ENCODE measurements at regions not wholly inside any gene's neighbourhood (a gene's known extent, or its start where the extent isn't known, plus 50 kb on each side); places are given as distances from the start of the nearest gene placed in this dataset.
"Not testable (repeated sequence)": the region's sequence is repeated elsewhere in the genome, so short reads cannot be mapped to it uniquely, and the experiment has no call there.

DNA sequence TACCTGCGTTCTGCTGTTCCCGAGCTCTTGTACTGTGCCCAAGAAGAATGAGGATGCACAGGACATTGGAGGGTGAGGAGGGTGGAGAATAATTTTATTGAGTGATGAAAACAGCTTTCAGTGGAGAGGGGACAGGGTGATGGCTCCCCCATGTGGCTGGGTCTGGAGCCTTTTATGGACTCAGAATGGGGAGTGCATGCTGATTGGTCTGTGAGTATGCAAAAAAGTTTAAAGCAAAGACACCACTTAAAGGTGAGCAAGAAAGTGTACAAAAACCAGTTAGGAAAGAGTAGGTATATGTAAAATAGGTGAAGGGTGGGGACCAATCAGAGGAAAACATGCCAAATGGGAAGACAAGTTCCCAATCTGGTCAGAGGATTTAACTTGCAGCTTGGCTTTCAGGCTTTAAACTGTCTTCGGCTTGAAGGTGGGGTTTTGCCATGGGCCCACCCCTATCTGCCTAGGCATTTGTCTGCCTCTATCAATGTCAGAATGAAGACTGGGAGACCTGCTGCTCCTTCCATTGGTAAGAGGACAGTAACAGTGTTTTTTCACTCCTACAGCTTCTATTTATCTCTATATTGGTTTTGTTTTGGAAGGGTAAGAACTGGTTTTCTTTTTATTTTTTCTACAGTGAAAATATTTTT, 118.0 kb upstream of the RAI14 start:
- DNase-seq = no peak

DNA sequence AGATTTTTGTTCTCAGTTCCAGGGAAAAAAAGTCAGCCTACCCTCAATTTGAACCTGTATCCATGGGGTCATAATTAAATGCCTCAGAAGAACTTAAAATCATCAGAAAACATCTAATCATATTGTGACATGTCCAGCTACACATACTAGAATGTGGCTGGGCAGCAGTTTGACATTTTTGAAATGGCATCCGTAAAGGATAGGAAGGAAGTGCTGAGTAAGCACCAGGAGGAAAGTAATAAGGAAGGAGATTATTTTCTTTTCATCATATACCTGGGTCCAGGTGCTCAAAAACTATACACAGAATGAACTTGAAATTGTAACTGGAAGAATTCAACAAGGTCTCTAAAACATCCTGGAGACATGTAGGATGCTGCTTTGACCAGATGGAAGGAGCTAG, 116.9 kb upstream of the RAI14 start:
- no peak for DNase-seq

DNA sequence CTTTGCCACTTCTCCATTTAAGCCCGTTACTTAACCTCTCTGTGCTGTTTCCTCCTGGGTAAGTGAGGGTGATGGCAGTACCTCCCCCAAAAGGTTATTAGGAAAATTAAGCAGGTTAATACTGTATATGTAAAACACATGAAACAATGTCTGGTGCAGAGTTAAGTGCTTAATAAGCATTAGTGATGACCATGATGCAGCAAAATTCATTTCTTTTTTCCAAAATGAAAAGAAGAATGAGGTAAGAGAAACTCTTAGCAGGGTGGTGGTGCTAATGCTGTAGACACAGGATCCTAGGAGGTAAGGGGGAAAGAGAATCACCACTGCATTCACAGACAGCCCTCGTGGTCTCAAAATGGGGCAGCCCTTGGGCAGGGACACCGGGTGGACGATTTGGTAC, 115.1 kb upstream of the RAI14 start:
- no peak for DNase-seq

DNA sequence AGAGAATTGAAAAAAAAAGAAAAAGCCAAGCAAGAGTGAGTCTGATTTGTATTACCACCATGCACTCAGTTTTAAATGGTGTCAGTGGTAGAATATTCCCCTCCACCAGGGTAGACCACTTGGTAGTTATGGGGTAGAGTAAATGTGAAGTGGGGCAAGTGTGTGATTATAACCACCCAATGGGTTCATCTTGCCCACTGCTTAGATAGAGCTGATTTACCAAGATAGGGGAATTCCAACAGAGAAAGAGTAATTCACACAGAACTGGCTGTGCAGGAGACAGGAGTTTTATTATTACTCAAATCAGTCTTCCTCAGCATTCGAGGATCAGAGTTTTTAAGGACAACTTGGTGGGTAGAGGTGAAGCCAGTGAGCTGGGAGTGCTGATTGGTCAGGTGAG, 113.3 kb upstream of the RAI14 start:
- DNase-seq = no peak

DNA sequence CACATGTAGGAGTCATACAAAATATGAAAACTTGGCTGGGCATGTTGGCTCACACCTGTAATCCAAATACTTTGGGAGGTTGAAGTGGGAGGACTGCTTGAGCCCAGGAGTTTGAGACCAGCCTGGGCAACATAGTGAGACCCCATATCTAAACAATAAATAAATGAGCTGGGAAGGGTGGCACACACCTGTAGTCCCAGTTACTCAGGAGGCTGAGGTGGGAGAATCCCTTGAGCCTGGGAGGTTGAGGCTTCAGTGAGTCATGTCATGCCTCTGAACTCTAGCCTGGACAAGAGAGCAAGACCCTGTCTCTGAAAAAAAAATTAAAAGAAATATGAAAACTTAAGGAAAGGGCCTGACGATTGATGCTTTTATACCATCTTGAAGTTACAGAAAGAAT, 112.4 kb upstream of the RAI14 start:
- DNase-seq = no peak

DNA sequence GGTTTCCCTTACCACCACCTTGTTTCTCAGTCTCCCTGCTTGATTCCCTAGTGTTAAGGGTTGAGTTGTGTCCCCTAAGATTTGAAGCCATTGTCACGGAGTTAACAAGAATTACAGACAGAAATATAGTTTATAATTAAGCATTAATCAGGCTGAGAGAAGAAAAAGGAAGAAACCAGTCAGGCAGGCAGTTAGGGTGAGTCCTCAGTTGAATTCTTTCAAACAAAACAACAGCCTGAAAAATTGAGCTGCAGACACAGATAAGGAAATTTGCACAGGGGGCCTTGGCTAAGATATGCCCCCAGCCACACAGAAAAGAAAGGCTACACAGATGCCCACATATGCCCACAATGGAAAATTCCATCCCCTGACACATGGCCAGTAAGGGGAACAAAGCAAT, 111.7 kb upstream of the RAI14 start:
- DNase-seq = no peak

DNA sequence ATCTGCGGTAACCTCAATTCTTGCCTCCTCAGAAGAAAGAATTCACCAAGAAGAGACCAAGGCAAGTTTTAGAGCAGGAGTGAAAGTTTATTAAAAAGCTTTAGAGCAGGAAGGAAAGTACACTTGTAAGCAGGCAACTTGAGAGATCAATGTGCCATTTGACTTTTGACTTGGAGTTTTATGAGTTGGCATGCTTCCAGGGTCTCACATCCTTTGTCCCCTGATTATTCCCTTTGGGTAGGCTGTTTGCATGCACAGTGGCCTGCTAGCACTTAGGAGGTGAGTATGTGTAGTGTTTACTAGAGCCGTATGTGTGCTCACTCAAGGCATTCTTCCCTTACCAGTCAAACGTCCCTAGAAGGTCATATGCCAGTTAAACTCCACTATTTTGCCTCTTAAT, 111.0 kb upstream of the RAI14 start:
- DNase-seq = no peak

DNA sequence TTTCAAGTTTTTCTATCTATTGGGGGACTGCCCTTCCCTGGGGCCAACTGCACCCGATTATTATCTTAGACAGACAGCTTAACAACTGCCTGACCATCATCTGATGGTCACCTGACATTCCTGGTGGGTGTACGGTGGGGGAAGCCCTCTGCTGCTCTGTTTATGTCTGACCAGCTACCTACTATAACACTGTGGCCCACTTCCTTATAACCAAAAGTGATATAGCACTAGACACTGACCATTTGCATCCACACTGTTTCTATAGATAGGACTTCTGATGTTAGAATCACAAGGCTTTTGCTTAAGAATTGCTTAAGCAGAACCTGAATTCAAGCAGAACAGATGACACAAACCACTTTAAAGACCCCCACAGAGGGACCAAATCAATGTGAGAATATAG, 110.5 kb upstream of the RAI14 start:
- no peak for DNase-seq

DNA sequence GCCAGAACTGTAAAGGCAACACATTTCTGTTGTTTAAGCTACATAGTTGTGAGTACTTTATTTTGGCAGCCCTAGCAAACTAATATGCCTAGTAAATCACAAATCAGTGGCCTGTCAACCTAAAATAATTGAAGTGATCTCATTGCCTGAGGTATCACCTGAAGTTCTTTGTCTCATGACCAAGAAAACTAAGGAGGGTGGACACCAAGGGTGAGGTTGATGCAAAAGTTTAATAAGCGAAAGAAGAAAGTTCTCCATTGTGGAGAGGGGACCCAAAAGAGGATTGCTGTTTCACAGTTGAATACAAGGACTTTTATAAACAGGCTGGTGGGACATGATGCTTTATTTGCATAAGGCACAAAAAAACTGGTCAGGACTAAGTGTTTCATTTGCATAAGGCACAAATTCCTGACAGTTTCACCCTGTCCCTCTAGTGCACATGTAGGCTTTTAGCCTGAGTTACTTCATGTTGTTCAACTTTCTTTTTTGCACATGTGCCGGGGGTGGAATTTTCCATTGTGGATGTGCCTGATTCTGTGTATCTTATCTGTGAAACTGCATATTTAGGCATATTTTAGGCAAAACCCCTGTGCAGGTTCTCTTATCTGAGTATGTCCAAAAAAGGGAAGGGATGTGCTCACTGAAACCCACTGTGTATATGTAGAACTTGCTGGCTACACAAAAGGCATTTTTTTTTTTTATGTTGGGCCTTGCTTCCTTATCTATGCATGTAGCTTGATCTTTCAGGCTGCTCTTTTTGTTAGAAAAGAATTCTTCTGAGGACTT, 108.6 kb upstream of the RAI14 start:
- no peak for DNase-seq

DNA sequence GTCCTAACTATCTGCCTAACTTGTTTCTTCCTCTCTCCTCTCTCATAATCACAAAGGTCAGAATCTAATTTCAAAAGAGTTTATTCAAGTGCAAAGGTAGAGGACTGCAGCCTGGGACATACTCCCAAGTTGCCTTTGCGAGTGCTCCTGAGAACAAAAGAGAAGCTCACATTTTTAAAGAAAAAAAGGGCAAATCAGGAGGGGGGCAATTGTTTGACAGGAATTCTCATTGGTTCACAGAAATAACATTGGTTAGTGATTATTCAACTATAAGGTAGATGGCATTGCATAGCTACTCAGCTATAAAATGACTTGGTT, 108.1 kb upstream of the RAI14 start:
- no peak for DNase-seq

DNA sequence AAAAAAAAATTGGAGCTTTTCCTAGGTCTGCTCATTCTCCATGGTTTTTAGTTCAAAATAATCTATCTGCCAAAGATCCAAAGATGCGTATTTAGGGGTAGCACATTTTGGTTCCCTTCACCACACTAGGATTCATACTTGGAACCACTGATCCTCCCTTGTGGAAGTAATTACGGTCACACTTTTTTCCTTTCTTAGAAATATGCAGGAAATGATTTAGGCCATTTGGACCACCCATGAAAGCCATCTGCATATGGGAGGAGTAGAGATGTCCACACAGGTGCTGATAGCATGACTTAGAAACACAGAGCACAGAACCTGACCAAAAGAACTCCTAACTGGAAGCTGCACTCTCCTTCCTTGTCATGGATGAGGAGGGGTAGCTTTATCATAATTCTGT, 105.9 kb upstream of the RAI14 start:
- no peak for DNase-seq

DNA sequence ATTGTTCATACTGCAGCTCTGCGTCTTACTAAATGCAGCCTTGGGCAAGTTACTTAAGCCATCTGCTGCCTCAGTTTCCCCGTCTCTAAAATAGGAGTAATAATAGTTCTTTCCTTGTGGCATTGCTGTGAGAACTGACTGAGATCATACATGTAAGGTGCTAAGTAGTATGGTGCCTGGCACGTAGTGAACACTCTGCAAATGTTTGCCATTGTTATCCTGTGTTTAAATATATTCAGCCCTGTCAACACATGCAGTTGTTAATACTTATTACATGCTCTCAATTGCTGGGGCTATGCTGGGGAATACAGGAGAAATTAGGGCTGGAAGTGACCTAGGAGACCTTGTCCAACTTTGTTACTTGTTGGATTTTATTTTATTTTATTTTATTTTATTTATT, 105.2 kb upstream of the RAI14 start:
- no peak for DNase-seq

DNA sequence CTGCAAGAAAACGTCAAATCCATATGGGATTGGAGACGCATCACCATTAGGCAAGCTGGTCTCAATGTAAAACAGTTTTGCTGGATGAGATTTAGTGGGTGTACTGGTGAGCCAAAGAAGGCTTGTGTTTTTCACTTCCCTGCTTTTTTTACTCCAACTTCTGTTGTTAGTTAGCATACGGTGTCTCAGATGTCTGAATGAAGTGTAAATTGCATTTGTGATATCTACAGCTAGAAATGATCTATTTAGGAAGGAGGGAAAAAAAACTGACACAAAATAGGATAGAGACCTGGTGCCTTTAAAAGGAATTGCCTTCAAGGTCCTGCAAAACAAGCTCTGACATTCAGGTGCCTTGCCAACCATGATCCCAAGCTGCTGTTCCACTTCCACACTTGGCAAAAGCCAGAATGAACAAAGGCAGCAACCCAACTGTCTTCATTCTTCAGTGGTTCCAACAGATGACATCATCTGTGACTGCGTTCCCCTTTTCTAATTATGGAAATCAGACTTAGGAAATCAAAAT, 104.2 kb upstream of the RAI14 start:
- DNase-seq = no peak

DNA sequence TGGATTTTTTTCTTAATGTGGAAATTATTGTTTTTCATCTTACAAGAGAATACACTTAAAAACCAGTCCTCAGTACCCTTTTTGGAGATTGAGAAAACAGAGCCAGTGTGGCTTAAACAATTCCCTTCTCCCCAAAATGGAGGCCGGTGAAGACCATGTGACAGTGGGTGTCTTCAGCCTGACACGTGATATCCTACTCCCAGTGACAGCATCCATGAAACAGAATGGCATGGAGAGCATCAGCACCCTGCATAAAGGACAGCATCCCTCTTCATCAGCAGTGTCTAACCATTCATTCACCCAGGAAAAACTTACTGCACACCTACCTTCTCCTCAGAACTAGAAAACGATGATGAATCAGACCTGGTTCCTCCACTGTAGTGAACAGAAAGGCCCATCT, 103.4 kb upstream of the RAI14 start:
- DNase-seq = no peak

DNA sequence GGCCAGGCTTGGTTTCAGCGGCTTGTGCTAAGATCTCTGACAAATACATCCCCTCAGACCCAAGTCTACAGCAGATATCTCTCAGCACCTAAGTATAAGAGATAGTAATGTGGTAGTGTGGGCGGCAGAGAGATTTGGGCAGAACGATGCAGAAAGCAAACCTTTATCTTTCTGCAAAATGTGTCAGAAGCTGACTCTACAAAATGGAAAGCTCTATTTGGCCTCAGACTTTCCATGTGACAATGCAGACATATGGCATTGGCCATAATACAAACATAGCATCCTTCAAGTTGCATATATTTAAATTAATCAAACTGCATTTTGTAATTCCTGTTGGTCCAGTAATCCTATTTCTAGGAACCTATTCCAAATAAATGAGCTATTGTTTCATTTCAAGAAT, 102.5 kb upstream of the RAI14 start:
- no peak for DNase-seq

DNA sequence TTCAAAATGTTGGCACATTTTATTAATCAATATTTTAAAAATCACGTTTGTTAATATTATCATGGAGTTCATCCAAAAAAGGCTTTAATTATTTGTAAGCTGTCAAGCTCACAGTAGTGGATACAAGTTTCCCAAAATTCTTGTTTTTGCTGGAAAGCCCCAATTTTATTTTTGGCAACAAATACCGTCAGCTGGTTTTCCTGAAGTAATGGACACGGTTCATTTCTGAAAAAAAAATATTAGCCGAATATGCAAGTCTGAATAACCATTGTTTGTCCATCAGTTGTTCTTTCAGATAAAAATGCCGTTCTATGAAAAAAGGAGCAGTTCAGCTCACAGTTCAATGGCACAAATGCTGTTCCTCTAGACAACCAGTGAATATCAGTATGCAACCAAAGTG, 101.5 kb upstream of the RAI14 start:
- DNase-seq = no peak

DNA sequence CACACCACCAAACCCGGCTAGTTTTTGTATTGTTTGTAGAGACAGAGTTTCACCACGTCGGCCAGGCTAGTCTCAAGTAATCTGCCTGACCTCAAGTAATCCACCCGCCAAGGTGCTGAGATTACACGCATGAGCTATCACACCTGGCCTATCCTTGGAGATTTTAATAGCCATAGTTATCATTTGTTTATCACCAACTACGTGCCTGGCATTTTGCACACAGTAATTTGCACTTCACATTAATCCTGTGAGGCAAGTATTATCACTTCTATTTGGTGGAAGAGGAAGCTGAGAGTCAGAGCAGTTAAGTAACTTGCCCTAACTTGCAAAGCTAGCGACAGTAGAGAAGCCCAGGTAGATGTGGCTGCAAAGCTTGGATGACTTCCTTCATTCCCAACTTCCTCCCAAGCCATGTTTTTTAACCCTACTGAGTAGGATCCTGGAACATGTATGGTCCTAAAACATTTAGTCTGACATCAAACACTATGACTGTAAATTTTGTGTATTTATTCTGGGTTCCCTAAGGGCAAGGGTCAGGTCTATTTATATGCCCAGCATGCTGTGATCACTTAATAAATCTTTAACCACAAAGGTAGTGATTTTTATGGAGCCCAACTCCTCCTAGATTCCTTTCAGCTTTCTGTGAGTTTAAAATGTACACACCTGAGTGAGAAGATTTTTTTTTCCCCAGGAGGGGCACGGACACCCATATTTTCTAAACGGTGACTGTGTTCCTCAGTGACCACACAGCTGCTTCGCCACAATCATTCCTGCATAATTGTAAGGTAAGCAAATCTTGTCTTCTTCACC, 100.2 kb upstream of the RAI14 start:
- no peak for DNase-seq

DNA sequence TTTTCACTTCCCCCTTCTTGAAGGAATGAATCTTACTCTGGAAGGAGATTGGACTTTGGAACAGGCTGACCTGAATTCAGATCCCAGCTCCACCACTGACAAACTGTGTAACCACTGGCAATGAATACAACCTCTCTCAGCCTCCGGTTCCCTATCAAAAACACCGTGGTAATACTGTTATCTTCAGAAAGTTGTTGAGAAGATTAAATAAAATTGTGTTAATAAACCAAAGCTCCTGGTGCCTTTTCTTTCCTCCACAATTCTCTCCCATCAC, 99.7 kb upstream of the RAI14 start:
- no peak for DNase-seq

DNA sequence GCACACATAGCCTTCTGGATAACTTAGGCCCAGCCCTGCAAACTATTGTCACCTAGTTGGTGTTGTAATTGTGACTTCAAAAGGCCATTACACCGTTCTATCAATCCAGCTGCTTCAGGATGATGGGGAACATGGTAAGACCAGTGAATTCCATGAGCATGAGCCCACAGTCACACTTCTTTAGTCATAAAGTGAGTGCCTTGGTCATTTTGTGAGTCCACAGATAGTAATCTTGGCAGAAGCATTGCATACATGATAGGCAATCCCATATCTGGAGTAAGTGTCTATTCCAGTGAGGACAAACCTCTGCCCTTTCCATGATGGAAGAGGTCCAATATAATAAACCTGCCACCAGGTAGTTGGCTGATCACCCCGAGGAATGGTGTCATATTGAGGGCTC, 94.5 kb upstream of the RAI14 start:
- DNase-seq = not testable (repeated sequence)

DNA sequence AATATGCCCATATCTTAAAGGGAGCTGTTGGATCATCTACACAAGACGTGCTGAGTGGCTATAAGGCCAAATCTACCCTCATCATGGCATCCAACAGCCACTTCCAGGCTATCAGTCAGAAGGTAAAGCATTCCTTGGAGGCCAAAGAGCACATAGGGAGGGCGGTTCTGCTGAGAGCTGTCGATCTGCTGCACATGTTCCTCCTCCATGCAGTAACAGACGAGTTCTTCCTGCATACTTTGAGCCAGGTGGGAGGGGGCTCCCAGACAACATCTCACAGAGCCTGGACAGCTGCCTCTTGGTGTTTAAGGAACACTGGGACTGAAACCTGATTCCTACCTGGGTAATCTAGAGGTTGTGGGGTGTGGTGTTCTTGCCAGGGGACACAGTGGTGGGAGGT, 93.3 kb upstream of the RAI14 start:
- DNase-seq = no peak

DNA sequence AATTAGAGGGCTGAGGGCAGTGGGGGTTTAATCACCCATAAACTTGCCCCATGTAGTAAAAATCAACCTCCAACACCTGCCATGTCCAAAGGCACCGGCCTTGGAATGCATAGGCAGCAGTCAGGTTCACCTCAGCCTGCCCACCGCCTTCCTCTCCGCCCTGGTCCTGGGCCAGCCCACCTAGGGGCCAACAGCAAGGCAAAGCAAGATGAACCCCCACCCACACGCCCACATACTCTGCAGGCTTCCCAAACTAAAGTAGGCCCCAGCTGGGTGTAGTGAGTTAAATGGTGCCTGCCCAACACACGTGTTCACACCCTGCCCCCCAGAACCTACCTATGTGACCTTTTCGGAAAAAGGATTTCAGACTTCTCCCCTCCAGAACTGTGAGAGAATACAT, 92.9 kb upstream of the RAI14 start:
- DNase-seq = no peak

DNA sequence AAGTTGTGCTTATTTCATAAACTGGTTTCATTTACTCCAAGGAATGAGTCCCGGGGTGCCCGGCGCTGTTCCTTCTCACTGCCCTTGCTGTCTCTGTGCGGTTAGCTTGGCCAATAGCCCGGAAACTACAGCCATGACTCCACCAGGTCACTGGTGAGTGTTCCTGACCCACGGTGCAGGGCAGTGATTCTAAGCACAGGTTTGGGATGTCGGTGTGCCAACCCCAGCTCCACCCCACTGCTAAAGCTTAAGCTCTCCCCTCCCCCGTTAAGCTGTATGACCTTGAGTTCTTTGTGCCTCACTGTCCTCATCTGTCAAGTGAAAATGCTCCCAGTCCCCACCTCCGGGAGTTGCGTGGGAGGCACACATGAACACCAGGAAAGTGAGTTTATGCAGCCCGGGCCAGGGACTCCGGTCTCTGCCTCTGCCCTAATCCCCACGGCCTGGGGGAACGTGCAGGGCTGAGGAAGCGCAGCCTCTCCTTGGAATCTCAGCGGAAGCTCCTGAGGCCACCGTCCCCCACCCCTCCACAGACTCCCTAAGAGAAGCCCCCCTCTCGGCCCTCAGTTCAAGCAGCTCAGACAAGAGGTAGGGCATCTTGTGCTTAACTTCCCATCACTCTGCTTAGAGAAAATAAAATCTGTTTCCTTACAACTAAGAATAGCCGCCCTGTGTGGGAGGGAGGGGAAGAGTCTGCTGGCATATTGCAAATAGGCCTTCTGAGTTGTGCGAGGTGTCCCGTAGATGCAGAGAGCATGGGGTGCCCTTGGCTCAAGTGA, 92.0 kb upstream of the RAI14 start:
- DNase-seq = no peak

DNA sequence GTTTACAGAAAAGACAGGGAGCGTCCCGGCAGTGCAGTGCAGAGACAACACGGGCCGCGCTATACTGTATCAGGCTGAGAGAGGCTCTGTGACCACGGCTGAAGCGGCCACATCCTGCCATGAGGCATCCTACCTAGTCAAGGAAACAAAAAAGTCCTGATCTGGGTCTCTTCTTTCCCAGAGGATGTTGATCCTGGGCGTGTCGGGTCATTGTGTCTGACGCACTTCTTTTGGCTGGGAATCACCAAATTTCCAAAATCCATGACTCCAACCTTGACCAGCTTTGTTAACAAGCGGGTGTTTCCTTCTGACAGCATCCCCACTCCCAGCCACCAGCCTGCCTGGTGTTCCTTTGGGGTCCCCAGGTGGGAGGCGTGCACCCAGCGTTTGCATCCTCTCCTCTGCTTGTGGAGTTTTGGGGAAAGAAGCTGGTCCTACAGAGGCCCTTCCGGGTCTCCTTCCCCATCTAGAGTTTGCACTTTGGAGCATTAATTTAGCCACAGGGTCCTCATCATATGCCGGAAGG, 91.4 kb upstream of the RAI14 start:
- no peak for DNase-seq

Measured in NCI-H2227 treated with DMSO at 0.1 percent for 48 hours (cell line).